H54 (cell line): ENCODE measurements at regions not wholly inside any gene's neighbourhood (a gene's known extent, or its start where the extent isn't known, plus 50 kb on each side); places are given as distances from the start of the nearest gene placed in this dataset.
"Not testable (repeated sequence)": the region's sequence is repeated elsewhere in the genome, so short reads cannot be mapped to it uniquely, and the experiment has no call there.

Source experiments
- DNase-seq: peaks from one replicate; pipeline ENCODE4 v3.0.0; 2011; ENCODE audit warnings: low spot score, mixed read lengths; ENCODE audit not compliant: insufficient read length
- FAIRE-seq: peaks from 3 replicates; lab custom pipeline; 2011; peaks lifted over from hg19 to GRCh38; lab: Jason Lieb, UNC
- POLR2A ChIP-seq: IDR thresholded peaks from 2 replicates; pipeline ENCODE4 v1.6.1; 2011; ENCODE audit warnings: low read depth, mild to moderate bottlenecking, low read length

GRCh38 chr4:57329279-57329678, 219.1 kb upstream of the IGFBP7 start:
- DNase-seq (no peak), FAIRE-seq (no peak)
- TF ChIP-seq POLR2A = no peak

DNA sequence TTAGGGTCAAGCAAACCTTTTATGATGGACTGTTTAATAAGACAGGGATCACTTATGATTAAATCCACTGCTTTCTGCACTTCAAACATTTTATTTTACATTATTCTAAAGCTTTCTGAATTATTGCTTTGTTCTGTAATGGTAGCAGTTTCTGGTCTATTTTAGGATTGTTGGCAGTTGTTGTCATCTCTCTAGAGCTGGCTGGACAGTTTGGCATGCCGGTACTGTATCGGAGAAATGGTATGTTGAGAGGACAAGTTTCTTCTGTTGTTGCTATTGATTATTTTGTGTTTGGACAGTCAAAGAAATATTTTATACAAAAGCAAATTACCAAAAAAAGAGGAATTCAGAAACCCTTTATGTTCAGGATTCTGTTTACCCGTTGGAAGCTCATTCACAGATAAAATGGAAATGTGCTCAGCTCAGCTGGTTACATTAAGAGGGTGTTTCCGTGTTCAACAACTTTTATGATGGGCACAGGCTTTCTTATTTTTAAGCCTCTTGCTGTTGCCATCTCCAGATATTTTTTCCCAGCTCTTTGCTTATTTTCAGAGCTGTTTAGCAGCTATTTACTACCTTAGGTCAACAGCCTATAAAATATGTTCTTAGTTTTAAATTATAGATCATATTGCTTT, 214.6 kb upstream of the IGFBP7 start:
- FAIRE-seq (no peak), DNase-seq (no peak)
- no peak for TF ChIP-seq POLR2A

- FAIRE-seq (no peak), DNase-seq (no peak)
- TF ChIP-seq POLR2A = no peak
Measured at GRCh38 chr4:57320849-57321248, 210.7 kb upstream of the IGFBP7 start.

- no peak for TF ChIP-seq POLR2A
- DNase-seq = no peak
- no peak for FAIRE-seq
Measured at GRCh38 chr4:57320217-57320616, 210.0 kb upstream of the IGFBP7 start.

DNA sequence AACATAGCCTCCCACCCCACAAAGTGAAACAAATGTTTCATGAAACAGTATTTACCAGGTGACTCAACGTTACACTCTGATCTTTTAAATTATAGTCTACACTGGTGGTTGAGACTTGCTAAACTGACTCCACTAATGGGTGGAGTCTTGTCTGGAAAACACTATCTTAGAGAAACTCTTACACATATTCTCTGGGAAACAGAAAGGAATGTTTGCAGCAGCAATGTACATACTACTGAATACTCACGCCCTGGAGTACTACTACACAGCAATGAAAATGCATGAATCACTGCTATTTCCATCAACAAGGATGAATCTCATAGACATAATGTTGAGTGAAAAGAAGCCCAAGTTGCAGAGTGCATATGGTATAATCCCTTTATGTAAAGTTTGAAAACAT, 208.5 kb upstream of the IGFBP7 start:
- no peak for FAIRE-seq
- TF ChIP-seq POLR2A = no peak
- no peak for DNase-seq

GRCh38 chr4:57314636-57315035, 204.5 kb upstream of the IGFBP7 start:
- DNase-seq (no peak), FAIRE-seq (no peak)
- TF ChIP-seq POLR2A = no peak

DNA sequence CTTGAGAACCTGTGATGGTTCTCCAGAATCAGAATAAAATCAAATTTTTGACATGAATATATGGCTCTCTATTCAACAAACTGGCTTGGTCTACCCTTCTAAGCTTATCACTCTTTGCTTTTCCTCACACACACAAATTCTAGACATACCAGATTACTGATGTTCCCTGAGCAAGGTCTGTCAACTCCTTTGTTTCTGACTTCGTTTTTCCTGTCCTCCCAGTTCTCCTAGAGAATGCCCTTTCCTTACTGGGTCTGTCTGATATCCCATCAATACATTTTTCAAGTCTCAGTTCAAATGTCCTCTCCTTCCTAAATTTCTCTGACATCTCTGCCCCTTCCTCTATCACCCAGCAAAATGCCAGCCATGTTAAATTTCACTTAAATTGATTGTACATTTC, 202.1 kb upstream of the IGFBP7 start:
- FAIRE-seq = no peak
- no peak for DNase-seq
- TF ChIP-seq POLR2A = no peak

- FAIRE-seq = no peak
- TF ChIP-seq POLR2A = no peak
- DNase-seq = no peak
Measured at GRCh38 chr4:57309658-57310057, 199.5 kb upstream of the IGFBP7 start.

DNA sequence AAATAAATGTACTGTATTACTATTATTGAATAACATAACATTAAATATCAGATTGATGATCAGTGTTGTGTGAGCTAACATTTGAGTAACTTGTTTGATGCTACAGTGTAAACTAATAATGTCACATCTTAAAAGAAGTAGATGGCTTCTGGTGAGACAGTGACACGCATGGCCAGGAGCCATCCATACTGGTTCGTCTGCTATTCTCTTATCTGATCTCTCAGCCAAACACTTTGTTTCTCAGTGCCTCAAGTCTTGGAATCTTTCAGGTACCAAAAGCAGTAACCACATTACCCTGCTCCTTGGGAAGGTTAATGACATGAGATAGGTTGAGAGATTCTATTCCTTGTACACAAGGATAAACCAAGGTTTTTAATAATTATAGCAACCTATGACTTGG, 198.1 kb upstream of the IGFBP7 start:
- no peak for FAIRE-seq
- no peak for TF ChIP-seq POLR2A
- DNase-seq = no peak

- DNase-seq (no peak), FAIRE-seq (no peak)
- no peak for TF ChIP-seq POLR2A
Measured at GRCh38 chr4:57305836-57306235, 195.7 kb upstream of the IGFBP7 start.

- TF ChIP-seq POLR2A = no peak
- DNase-seq (no peak), FAIRE-seq (no peak)
Measured at GRCh38 chr4:57303012-57303751, 193.0 kb upstream of the IGFBP7 start.

- not testable (repeated sequence) for FAIRE-seq, DNase-seq
Measured at GRCh38 chr4:57300300-57300699, 190.1 kb upstream of the IGFBP7 start.

DNA sequence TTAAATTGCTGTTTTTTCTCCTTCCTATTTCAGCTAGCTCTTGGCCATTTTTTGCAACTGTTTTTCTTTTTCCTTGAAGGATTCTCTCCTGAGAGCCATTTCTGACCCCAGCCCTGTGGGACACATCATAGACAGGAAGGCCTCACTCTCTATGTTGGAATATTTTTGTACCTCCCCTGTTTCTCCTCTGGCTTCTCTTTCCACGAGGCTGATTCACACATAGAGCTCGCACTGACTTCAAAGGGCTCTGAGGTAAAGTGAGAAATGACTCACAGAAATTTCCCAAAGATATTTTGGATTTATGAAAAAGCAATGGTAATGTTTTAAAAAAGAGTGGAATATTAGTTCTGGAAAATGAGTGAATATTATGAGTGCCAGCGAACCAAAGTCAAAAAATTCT, 181.7 kb upstream of the IGFBP7 start:
- FAIRE-seq (no peak), DNase-seq (no peak)
- no peak for TF ChIP-seq POLR2A

- DNase-seq (no peak), FAIRE-seq (no peak)
- no peak for TF ChIP-seq POLR2A
Measured at GRCh38 chr4:57287687-57288604, 177.8 kb upstream of the IGFBP7 start.
